ENCODE measurements at regions not wholly inside any gene's neighbourhood (a gene's known extent, or its start where the extent isn't known, plus 50 kb on each side); places are given as distances from the start of the nearest gene placed in this dataset.

GRCh38 chr1:232568906-232569553 is 60.9 kb downstream of the SIPA1L2 start:
- Histone ChIP-seq H3K27me3 (no peaks in the 10 kb centered on the region), H3K4me1 (ENCODE audit: control insufficient read depth in 1 of 2, insufficient read depth in 1 of 2, low read depth in 1 of 2, low read length in 1 of 2) (no peaks in the 10 kb centered on the region), H3K27ac (no peak overlapping the region), H3K36me3 (no peaks in the 10 kb centered on the region), H3K4me3 (ENCODE audit: low read depth in 1 of 2, low read length in 1 of 2) (no peak overlapping the region), H3K9me3 (no peaks in the 10 kb centered on the region)
- TF ChIP-seq CTCF (IDR thresholded peaks at IDR 0.05), result no peak

- no peaks in the 10 kb centered on the region for H3K9me3 ChIP-seq
- H3K4me3 ChIP-seq (ENCODE audit: low read depth in 1 of 2, low read length in 1 of 2), result no peak overlapping the region
- TF ChIP-seq CTCF (IDR thresholded peaks at IDR 0.05), result no peak
- H3K4me1 ChIP-seq (ENCODE audit: control insufficient read depth in 1 of 2, insufficient read depth in 1 of 2, low read depth in 1 of 2, low read length in 1 of 2), result no peaks in the 10 kb centered on the region
- H3K36me3 ChIP-seq, result no peaks in the 10 kb centered on the region
- H3K27me3 ChIP-seq, result no peaks in the 10 kb centered on the region
- no peak overlapping the region for H3K27ac ChIP-seq
Measured at GRCh38 chr1:232568331-232568852, 61.5 kb downstream of the SIPA1L2 start.

GRCh38 chr1:232566093-232566492 is 63.8 kb downstream of the SIPA1L2 start:
- H3K9me3 ChIP-seq, result no peaks in the 10 kb centered on the region
- no peaks in the 10 kb centered on the region for H3K36me3 ChIP-seq
- no peak overlapping the region for H3K4me3 ChIP-seq (ENCODE audit: low read depth in 1 of 2, low read length in 1 of 2)
- peaks cover 5 to 6% of the 10 kb centered on the region in 2 experiments for H3K4me1 ChIP-seq (ENCODE audit: control insufficient read depth in 1 of 2, insufficient read depth in 1 of 2, low read depth in 1 of 2, low read length in 1 of 2)
- TF ChIP-seq CTCF (IDR thresholded peaks at IDR 0.05), result no peak
- no peak overlapping the region for H3K27ac ChIP-seq
- no peaks in the 10 kb centered on the region for H3K27me3 ChIP-seq

GRCh38 chr1:232562855-232563510 is 67.0 kb downstream of the SIPA1L2 start:
- Histone ChIP-seq H3K4me3 (ENCODE audit: low read depth in 1 of 2, low read length in 1 of 2) (no peak overlapping the region), H3K27me3 (no peaks in the 10 kb centered on the region), H3K9me3 (no peaks in the 10 kb centered on the region), H3K4me1 (ENCODE audit: control insufficient read depth in 1 of 2, insufficient read depth in 1 of 2, low read depth in 1 of 2, low read length in 1 of 2) (peaks cover 5 to 6% of the 10 kb centered on the region in 2 experiments), H3K27ac (no peak overlapping the region), H3K36me3 (no peaks in the 10 kb centered on the region)
- TF ChIP-seq CTCF (IDR thresholded peaks at IDR 0.05), result no peak

- Histone ChIP-seq H3K4me3 (ENCODE audit: low read depth in 1 of 2, low read length in 1 of 2) (no peak overlapping the region), H3K27ac (no peak overlapping the region), H3K4me1 (ENCODE audit: control insufficient read depth in 1 of 2, insufficient read depth in 1 of 2, low read depth in 1 of 2, low read length in 1 of 2) (peaks cover 5 to 6% of the 10 kb centered on the region in 2 experiments), H3K9me3 (no peaks in the 10 kb centered on the region), H3K27me3 (no peaks in the 10 kb centered on the region), H3K36me3 (no peaks in the 10 kb centered on the region)
- TF ChIP-seq CTCF (IDR thresholded peaks at IDR 0.05), result no peak
Measured at GRCh38 chr1:232561381-232561780, 68.6 kb downstream of the SIPA1L2 start.
